Subcutaneous abdominal adipose tissue (tissue), 5 donors: ENCODE measurements at regions not wholly inside any gene's neighbourhood (a gene's known extent, or its start where the extent isn't known, plus 50 kb on each side); places are given as distances from the start of the nearest gene placed in this dataset.

ENCODE experiments used
- H3K27ac ChIP-seq: one replicate; pipeline ENCODE4 v1.7.0; 2013; ENCODE audit warnings: low read depth, mild to moderate bottlenecking, inconsistent platforms, low read length, moderate library complexity
- H3K27me3 ChIP-seq, 5 donors: one replicate each; pipeline ENCODE4 v1.7.0; 2013; ENCODE audit warnings: low read length in 5 of 5, inconsistent platforms in 1 of 5; ENCODE audit not compliant: control insufficient read depth in 5 of 5, insufficient read depth in 4 of 5
- H3K36me3 ChIP-seq, 5 donors: one replicate each; pipeline ENCODE4 v1.7.0; 2013; ENCODE audit warnings: low read length in 5 of 5; ENCODE audit not compliant: control insufficient read depth in 5 of 5, insufficient read depth in 5 of 5
- H3K4me1 ChIP-seq, 5 donors: one replicate each; pipeline ENCODE4 v1.7.0; 2013; ENCODE audit warnings: low read length in 5 of 5, mild to moderate bottlenecking in 3 of 5, moderate library complexity in 1 of 5; ENCODE audit not compliant: control insufficient read depth in 5 of 5, insufficient read depth in 5 of 5
- H3K4me3 ChIP-seq, 5 donors: one replicate each; pipeline ENCODE4 v1.7.0; 2013; ENCODE audit warnings: low read length in 5 of 5, low read depth in 1 of 5
- H3K9ac ChIP-seq, 5 donors: one replicate each; pipeline ENCODE4 v1.7.0; 2013; ENCODE audit warnings: low read length in 5 of 5, mild to moderate bottlenecking in 4 of 5, moderate library complexity in 3 of 5
- H3K9me3 ChIP-seq, 5 donors: one replicate each; pipeline ENCODE4 v1.7.0; 2013; ENCODE audit warnings: low read length in 5 of 5; ENCODE audit not compliant: control insufficient read depth in 5 of 5
- donor health status: healthy.
- donor health status: healthy.
- donor health status: healthy.
- donor health status: healthy.
- donor health status: healthy.

DNA sequence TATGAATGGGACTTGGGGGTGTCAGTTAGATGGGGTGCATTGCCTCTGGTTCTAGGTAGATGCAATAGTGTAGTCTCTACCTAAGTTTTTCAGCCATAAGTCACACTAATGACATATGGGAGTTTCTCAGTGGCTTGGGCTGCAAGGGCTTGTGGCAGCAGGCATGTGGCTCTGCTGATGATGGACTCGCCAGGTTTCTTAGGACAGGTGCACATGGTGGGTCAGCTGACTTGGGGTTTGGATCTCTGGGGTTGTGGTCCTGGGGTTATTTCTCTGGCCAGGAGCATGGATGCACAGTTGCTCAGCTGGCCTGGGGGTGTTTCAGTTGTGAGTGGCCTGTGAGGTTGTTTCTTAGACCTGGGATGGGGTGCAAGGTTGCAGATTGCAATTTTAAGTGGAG is 120.0 kb upstream of the DCBLD2 start:
- H3K27ac ChIP-seq: no peak overlapping the region
- no peaks in the 10 kb centered on the region for H3K27me3 ChIP-seq
- H3K9me3 ChIP-seq: no peaks in the 10 kb centered on the region
- no peaks in the 10 kb centered on the region for H3K4me1 ChIP-seq
- H3K4me3 ChIP-seq: no peak overlapping the region
- no peaks in the 10 kb centered on the region for H3K36me3 ChIP-seq
- H3K9ac ChIP-seq: no peak overlapping the region

DNA sequence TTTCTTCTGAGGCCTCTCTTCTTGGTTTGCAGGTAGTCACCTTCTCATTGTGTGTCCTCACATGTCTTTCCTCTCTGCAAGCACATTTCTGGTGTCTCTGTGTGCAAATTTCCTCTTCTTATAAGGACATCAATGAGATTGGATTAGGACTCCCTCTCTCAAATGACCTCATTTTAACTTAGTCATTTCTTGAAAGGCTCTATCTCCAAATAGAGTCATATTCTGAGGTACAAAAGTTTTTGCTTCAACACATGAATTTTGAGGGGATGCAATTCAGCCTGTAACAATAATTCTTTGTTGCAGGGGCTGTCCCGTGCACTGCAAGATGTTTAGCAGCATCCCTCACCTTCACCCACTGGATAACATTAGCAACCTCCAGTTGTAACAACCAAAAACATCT is 115.0 kb upstream of the DCBLD2 start:
- Histone ChIP-seq H3K9ac (no peak overlapping the region), H3K27ac (no peak overlapping the region), H3K27me3 (no peaks in the 10 kb centered on the region), H3K4me1 (no peaks in the 10 kb centered on the region), H3K36me3 (no peaks in the 10 kb centered on the region), H3K9me3 (no peaks in the 10 kb centered on the region), H3K4me3 (no peak overlapping the region)

DNA sequence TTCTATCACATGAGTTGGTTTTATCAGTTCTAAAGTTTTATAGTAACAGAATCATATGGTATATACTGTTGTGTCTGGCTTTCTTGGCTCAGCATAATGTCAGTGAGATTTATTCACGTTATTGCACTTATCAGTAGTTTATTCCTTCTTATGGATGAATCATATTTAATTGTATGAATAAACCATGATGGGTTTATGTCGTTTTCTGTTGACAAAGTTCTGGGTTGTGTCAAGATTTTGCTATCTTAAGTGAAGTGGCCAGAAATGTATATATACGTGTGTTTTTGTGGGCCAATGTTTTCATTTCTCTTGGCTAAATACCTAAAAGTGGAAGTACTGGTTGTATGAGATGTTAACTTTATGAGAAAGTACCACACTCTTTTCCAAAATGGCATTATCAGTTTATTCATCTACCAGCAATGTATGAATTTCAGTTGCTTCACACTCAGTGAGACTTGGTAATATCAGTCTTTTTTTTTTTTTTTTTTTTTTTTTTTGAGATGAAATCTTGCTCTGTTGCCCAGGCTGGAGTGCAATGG is 112.4 kb upstream of the DCBLD2 start:
- H3K27me3 ChIP-seq: no peaks in the 10 kb centered on the region
- H3K4me3 ChIP-seq: no peak overlapping the region
- no peaks in the 10 kb centered on the region for H3K36me3 ChIP-seq
- no peaks in the 10 kb centered on the region for H3K9me3 ChIP-seq
- H3K9ac ChIP-seq: no peak overlapping the region
- no peak overlapping the region for H3K27ac ChIP-seq
- H3K4me1 ChIP-seq: no peaks in the 10 kb centered on the region

DNA sequence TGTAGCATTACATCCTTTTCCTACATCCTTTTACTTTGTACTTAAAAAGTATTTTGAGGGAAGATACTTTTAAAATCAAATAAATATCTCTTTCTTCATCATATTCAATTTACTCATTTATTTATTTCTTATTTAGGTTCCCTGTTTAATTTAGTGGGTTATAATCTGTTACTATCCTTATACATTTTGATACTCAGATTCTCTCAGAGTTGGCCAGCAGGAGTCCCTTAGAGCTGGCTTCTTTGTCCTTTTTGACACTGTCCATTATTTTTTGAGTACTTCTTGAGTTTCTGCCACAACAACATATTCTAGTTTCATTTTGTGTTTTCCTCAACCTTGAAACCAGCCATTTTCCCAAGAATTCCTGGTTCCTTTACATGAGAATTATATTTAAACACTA is 111.6 kb upstream of the DCBLD2 start:
- H3K4me3 ChIP-seq: no peak overlapping the region
- no peak overlapping the region for H3K9ac ChIP-seq
- no peak overlapping the region for H3K27ac ChIP-seq
- H3K36me3 ChIP-seq: no peaks in the 10 kb centered on the region
- H3K9me3 ChIP-seq: no peaks in the 10 kb centered on the region
- H3K27me3 ChIP-seq: no peaks in the 10 kb centered on the region
- no peaks in the 10 kb centered on the region for H3K4me1 ChIP-seq

DNA sequence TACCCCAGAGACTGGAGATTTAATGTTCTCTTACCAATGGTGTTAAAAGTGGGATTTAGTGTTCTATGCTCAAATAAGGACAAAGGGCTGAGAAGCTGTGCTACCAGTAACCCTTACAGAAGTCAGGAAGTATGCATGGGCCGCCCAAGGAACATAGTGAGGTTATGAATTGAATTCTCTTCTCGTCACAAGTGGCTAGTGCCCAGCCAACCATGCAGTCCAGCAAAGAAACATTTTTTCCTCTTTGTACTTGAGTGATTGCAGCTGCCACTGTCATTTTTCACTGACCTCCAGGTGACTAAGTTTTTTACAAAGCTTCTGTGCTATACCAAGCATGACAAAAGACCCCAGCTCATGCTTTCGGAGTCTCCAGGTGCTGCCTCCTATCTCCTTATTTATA is 110.6 kb upstream of the DCBLD2 start:
- no peaks in the 10 kb centered on the region for H3K36me3 ChIP-seq
- no peak overlapping the region for H3K4me3 ChIP-seq
- no peak overlapping the region for H3K9ac ChIP-seq
- no peak overlapping the region for H3K27ac ChIP-seq
- H3K9me3 ChIP-seq: no peaks in the 10 kb centered on the region
- no peaks in the 10 kb centered on the region for H3K4me1 ChIP-seq
- no peaks in the 10 kb centered on the region for H3K27me3 ChIP-seq

GRCh38 chr3:99009851-99010250 is 108.4 kb upstream of the DCBLD2 start:
- H3K27ac ChIP-seq: no peak overlapping the region
- H3K36me3 ChIP-seq: no peaks in the 10 kb centered on the region
- H3K4me1 ChIP-seq: no peaks in the 10 kb centered on the region
- no peaks in the 10 kb centered on the region for H3K27me3 ChIP-seq
- no peak overlapping the region for H3K4me3 ChIP-seq
- no peaks in the 10 kb centered on the region for H3K9me3 ChIP-seq
- no peak overlapping the region for H3K9ac ChIP-seq

GRCh38 chr3:99006686-99007085 is 105.2 kb upstream of the DCBLD2 start:
- H3K27ac ChIP-seq: no peak overlapping the region
- no peak overlapping the region for H3K9ac ChIP-seq
- no peaks in the 10 kb centered on the region for H3K4me1 ChIP-seq
- H3K27me3 ChIP-seq: no peaks in the 10 kb centered on the region
- no peak overlapping the region for H3K4me3 ChIP-seq
- no peaks in the 10 kb centered on the region for H3K36me3 ChIP-seq
- H3K9me3 ChIP-seq: no peaks in the 10 kb centered on the region

DNA sequence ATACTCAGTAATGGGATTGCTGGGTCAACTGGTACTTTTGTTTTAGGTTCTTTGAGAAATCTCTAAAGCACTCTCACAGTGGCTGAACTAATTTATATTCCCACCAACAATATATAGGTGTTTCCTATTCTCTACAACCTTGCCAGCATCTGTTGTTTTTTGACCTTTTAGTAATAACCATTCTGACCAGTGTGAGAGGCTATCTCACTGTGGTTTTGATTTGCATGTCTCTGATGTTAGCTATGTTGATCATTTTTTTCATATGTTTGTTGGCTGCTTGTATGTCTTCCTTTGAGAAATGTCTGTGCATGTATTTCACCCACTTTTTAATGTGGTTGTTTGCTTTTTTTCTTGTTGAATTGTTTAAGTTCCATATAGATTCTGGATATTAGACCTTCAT is 98.2 kb upstream of the DCBLD2 start:
- no peaks in the 10 kb centered on the region for H3K36me3 ChIP-seq
- H3K4me1 ChIP-seq: no peaks in the 10 kb centered on the region
- no peaks in the 10 kb centered on the region for H3K27me3 ChIP-seq
- no peaks in the 10 kb centered on the region for H3K9me3 ChIP-seq
- H3K9ac ChIP-seq: no peak overlapping the region
- no peak overlapping the region for H3K4me3 ChIP-seq
- H3K27ac ChIP-seq: no peak overlapping the region

DNA sequence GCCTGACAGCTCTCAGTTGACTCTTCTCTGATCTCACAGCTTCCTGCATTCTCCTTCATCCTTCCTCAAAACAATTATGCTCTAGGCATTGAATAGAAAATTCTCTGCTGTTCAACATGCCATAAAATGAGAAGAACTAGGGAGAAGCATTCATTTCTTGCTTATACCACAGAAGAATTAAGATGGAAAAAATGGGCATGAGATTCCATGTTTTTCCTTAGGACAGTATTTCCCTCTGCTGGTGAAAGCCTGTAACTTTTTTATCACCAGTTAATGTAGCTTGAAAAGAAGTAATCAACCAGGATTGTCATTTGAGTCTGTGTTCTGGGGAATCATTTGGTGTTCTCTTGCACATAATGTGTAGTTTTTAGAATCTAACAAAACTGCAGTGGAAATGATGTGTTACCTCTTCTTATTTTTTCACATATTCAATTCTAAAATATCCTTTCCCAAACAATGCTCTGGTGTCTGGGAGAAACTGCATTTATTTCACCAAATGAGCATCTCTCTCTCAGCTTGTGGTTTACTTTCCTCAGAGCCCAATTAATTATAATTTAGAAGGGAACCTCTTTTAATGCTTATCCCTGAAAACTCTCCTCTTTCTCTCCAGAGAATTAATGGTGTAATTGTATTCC is 92.8 kb upstream of the DCBLD2 start:
- H3K27ac ChIP-seq: no peak overlapping the region
- no peaks in the 10 kb centered on the region for H3K36me3 ChIP-seq
- no peaks in the 10 kb centered on the region for H3K4me1 ChIP-seq
- no peak overlapping the region for H3K4me3 ChIP-seq
- no peak overlapping the region for H3K9ac ChIP-seq
- no peaks in the 10 kb centered on the region for H3K9me3 ChIP-seq
- H3K27me3 ChIP-seq: no peaks in the 10 kb centered on the region

DNA sequence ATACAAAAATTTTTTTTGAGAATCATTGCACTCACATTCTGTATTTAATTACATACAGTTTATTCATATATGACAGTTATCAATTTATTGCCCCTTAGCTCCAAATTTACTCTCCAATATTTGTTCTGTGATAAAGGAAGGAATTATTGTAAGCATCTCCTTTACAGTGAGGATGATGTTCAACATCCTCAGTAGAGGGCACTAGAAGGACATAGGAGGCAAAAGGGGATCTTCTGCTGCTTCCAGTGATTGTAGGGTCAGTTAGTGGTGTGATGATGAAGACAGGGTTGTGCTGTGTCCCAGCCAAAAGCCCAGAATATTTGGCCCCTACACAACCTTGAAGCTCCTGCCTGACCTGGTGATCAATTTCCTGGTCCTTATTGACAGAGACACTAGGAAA is 89.9 kb upstream of the DCBLD2 start:
- Histone ChIP-seq H3K36me3 (no peaks in the 10 kb centered on the region), H3K27ac (no peak overlapping the region), H3K9me3 (no peaks in the 10 kb centered on the region), H3K4me1 (no peaks in the 10 kb centered on the region), H3K9ac (no peak overlapping the region), H3K4me3 (no peak overlapping the region), H3K27me3 (no peaks in the 10 kb centered on the region)

DNA sequence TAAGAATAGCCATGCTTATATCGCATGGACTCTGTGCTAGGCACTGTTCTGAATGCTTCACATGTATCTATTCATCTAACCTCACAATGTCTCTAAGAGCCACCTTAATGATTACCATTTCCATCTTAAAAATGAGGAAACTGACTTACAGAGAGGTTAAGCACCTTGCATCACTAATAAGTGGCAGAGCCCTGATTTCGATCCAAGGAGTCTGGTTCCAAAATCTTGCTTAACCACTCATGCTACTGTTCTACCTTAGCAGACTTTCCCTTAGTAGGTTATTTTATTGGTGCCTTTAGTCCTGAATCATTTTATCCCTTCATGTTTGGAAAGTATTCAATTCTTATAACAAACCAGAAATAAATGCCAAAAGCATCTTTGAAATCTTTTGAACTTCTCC is 89.2 kb upstream of the DCBLD2 start:
- no peaks in the 10 kb centered on the region for H3K36me3 ChIP-seq
- no peaks in the 10 kb centered on the region for H3K27me3 ChIP-seq
- no peaks in the 10 kb centered on the region for H3K9me3 ChIP-seq
- H3K27ac ChIP-seq: no peak overlapping the region
- H3K9ac ChIP-seq: no peak overlapping the region
- H3K4me3 ChIP-seq: no peak overlapping the region
- no peaks in the 10 kb centered on the region for H3K4me1 ChIP-seq
